ENCODE measurements at regions not wholly inside any gene's neighbourhood (a gene's known extent, or its start where the extent isn't known, plus 50 kb on each side); places are given as distances from the start of the nearest gene placed in this dataset.
A peak's percentile ranks its signal among the peaks of the same experiment; 100 is the strongest.

- intact Hi-C loops (cut with DNase I; ENCODE audit: low total_unique reads) = no loop called here
- H3K27ac ChIP-seq = no peak overlapping the region
- DNase-seq = no peak
Observed at GRCh38 chrX:39749728-39750127, 348.0 kb downstream of the BCOR start.

GRCh38 chrX:39750256-39750790 is 347.4 kb downstream of the BCOR start:
- DNase-seq = no peak
- H3K27ac ChIP-seq = no peak overlapping the region
- no peaks in the 10 kb centered on the region for H3K36me3 ChIP-seq
- no peak overlapping the region for H3K4me3 ChIP-seq
- H3K9me3 ChIP-seq = no peaks in the 10 kb centered on the region
- no peaks in the 10 kb centered on the region for H3K4me1 ChIP-seq
- H3K27me3 ChIP-seq = no peaks in the 10 kb centered on the region
- no peak for TF ChIP-seq POLR2A (IDR thresholded peaks at IDR 0.05)
- no peak for TF ChIP-seq CTCF (IDR thresholded peaks at IDR 0.05)
- intact Hi-C loops (cut with DNase I; ENCODE audit: low total_unique reads) = no loop called here

More at GRCh38 chrX:39749728-39750127, 348.0 kb downstream of the BCOR start:
- TF ChIP-seq CTCF (IDR thresholded peaks at IDR 0.05) = no peak
- TF ChIP-seq POLR2A (IDR thresholded peaks at IDR 0.05) = no peak
- Histone ChIP-seq H3K27me3 (no peaks in the 10 kb centered on the region), H3K9me3 (no peaks in the 10 kb centered on the region), H3K4me1 (no peaks in the 10 kb centered on the region), H3K36me3 (no peaks in the 10 kb centered on the region), H3K4me3 (no peak overlapping the region)

DNA sequence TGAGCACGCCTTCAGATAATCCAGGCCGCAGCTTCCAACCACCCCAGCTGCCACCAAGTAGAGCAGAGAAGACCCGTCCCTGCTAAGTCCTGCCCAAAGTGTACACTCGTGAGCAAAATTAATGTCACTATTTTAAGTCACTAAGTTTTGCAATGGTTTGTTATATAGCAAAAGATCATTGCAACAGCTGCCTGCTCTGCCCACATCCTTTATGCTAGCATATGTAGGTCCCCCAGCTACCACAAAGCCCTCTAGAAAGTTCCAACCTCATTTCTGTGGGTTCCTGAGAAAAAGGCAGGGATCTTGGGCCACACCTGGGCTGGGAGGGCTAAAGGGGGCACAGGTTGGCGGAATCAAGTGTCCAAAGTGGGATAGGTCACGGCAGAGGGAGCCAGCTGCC is 346.9 kb downstream of the BCOR start:
- no peak overlapping the region for H3K27ac ChIP-seq
- intact Hi-C loops (cut with DNase I; ENCODE audit: low total_unique reads) = no loop called here
- no peaks in the 10 kb centered on the region for H3K36me3 ChIP-seq
- no peak overlapping the region for H3K4me3 ChIP-seq
- H3K27me3 ChIP-seq = no peaks in the 10 kb centered on the region
- no peaks in the 10 kb centered on the region for H3K9me3 ChIP-seq
- no peak for DNase-seq
- no peaks in the 10 kb centered on the region for H3K4me1 ChIP-seq
- TF ChIP-seq POLR2A (IDR thresholded peaks at IDR 0.05) (no peak), CTCF (IDR thresholded peaks at IDR 0.05) (no peak)

GRCh38 chrX:39752815-39753214 is 344.9 kb downstream of the BCOR start:
- Histone ChIP-seq H3K27me3 (no peaks in the 10 kb centered on the region), H3K27ac (no peak overlapping the region), H3K36me3 (no peaks in the 10 kb centered on the region), H3K9me3 (no peaks in the 10 kb centered on the region), H3K4me3 (no peak overlapping the region), H3K4me1 (no peaks in the 10 kb centered on the region)
- intact Hi-C loops (cut with DNase I; ENCODE audit: low total_unique reads) = no loop called here
- TF ChIP-seq POLR2A (IDR thresholded peaks at IDR 0.05) (no peak), CTCF (IDR thresholded peaks at IDR 0.05) (no peak)
- no peak for DNase-seq

- Histone ChIP-seq H3K9me3 (no peaks in the 10 kb centered on the region), H3K4me1 (no peaks in the 10 kb centered on the region), H3K27me3 (no peaks in the 10 kb centered on the region), H3K4me3 (no peak overlapping the region), H3K36me3 (no peaks in the 10 kb centered on the region), H3K27ac (peak overlapping the region in 1 of 2 donors; percentile 20)
- intact Hi-C loops (cut with DNase I; ENCODE audit: low total_unique reads) = no loop called here
- DNase-seq = no peak
- TF ChIP-seq POLR2A (IDR thresholded peaks at IDR 0.05) = no peak
- no peak for TF ChIP-seq CTCF (IDR thresholded peaks at IDR 0.05)
Observed at GRCh38 chrX:39753293-39753996, 344.3 kb downstream of the BCOR start.

Measured in uterus (tissue), 3 donors.